Epithelial cell of proximal tubule (primary cell): ENCODE measurements at regions not wholly inside any gene's neighbourhood (a gene's known extent, or its start where the extent isn't known, plus 50 kb on each side); places are given as distances from the start of the nearest gene placed in this dataset.

Experiments used
- DNase-seq: peaks from one replicate; pipeline ENCODE4 v3.0.0-alpha.2; 2011; ENCODE audit warnings: low read depth
- H3K4me3 ChIP-seq: 2 replicates; pipeline ENCODE4 v1.5.1; 2011; ENCODE audit warnings: low read depth, mild to moderate bottlenecking, low read length
- TF ChIP-seq, protein P1 (sequence below): conservative IDR thresholded peaks from 2 replicates; pipeline ENCODE4 v1.5.1; 2012; ENCODE audit warnings: low read depth, mild to moderate bottlenecking, low read length

GRCh38 chr18:63071701-63072141 is 247.8 kb downstream of the BCL2 start:
- DNase-seq = peak; percentile 45
- TF ChIP-seq, protein P1, sequence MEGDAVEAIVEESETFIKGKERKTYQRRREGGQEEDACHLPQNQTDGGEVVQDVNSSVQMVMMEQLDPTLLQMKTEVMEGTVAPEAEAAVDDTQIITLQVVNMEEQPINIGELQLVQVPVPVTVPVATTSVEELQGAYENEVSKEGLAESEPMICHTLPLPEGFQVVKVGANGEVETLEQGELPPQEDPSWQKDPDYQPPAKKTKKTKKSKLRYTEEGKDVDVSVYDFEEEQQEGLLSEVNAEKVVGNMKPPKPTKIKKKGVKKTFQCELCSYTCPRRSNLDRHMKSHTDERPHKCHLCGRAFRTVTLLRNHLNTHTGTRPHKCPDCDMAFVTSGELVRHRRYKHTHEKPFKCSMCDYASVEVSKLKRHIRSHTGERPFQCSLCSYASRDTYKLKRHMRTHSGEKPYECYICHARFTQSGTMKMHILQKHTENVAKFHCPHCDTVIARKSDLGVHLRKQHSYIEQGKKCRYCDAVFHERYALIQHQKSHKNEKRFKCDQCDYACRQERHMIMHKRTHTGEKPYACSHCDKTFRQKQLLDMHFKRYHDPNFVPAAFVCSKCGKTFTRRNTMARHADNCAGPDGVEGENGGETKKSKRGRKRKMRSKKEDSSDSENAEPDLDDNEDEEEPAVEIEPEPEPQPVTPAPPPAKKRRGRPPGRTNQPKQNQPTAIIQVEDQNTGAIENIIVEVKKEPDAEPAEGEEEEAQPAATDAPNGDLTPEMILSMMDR = no peak
- no peak overlapping the region for H3K4me3 ChIP-seq

DNA sequence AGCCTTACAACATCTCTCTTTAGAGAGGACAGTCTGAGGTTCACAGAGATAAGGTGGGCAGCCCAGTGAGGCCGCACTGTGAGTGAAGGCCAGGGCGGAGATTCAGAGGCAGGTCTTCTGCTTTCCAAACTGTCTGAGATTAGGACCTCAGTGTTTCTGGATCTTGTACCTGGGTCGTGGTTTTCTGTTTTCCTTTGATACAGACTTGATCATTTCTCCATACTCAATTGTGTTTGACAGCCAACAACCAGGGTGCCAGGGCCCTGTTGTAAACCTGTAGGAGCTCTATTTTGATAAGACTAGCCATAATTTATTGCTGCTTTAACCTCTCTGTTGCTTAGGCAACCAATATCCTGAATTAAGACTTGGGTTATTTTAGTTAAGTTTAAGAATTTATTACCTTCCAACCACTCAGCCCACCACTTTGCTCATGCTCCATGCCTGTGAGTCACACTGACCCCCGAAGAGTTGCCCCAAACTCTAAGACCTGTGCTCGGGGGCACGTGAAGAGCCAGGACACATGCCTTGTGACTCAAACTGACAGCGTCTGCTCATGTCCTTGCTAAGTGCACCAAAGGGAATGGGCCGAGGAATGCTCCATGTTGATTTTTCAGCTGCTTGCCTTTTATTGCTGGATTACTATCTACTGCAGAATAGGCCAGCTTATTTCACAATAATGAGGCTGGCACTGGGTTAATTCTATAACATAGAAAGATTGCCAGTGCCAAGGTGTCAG is 248.6 kb downstream of the BCL2 start:
- no peak for DNase-seq
- no peak overlapping the region for H3K4me3 ChIP-seq
- TF ChIP-seq, protein P1 = no peak

DNA sequence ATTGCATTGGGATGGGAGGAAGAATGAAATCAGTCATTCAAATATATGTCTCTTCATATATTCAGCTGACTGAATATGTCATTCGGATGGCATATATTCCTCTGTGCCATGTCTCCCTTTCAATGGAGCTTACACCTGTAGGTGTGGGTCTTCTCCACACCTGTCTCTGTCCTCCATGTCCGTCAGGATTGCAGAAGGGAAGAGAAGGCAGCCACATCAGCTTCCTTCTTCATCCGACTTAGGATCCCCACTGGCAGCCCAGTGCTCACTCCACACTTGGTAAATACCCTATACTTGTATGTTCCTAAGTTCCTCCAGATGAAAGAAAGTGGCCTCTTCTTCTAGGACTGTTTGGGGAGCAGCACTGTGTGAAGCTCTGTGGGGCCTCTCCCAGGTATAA is 250.1 kb downstream of the BCL2 start:
- no peak overlapping the region for H3K4me3 ChIP-seq
- TF ChIP-seq, protein P1 = no peak
- no peak for DNase-seq

- no peak for DNase-seq
- H3K4me3 ChIP-seq = no peak overlapping the region
- TF ChIP-seq, protein P1 = no peak
Measured at GRCh38 chr18:63067939-63068338, 251.6 kb downstream of the BCL2 start.

GRCh38 chr18:63065172-63065571 is 254.4 kb downstream of the BCL2 start:
- DNase-seq = no peak
- no peak overlapping the region for H3K4me3 ChIP-seq
- TF ChIP-seq, protein P1 = no peak

DNA sequence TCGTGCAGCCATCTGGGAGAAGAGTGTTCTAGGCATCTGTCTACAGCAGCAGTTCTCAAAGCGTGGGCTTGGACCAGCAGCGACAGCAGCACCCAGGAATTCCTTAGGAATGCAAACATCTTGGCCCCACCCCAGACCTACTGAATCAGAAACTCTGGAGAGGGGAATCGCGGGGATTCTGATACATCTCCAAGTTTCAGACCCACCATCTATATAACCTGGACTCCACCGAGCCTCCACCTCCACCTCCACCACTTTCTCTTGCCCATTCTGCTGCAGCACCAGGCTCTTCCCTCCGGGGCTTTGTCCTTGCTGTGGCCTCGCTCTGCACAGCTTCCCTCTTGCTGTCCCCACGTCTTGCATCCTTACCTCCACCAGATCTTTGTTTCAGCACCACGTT is 256.4 kb downstream of the BCL2 start:
- TF ChIP-seq, protein P1 = no peak
- DNase-seq = no peak
- no peak overlapping the region for H3K4me3 ChIP-seq

- H3K4me3 ChIP-seq = no peak overlapping the region
- DNase-seq = no peak
- TF ChIP-seq, protein P1 = no peak
Measured at GRCh38 chr18:63062246-63062645, 257.3 kb downstream of the BCL2 start.
